Caco-2 (cell line): ENCODE measurements at regions not wholly inside any gene's neighbourhood (a gene's known extent, or its start where the extent isn't known, plus 50 kb on each side); places are given as distances from the start of the nearest gene placed in this dataset.

Experiments
- BruUV-seq: library from RNA; stranded (reverse); fragments of 400-500 nt; replicated peaks from 2 replicates; lab custom pipeline; 2021; lab: Mats Ljungman, UMichigan
- CTCF ChIA-PET: fragments of 300-600 bp; sonication (Branson Sonifier 250); formaldehyde crosslinking; loops from one replicate; lab custom pipeline; 2022; ENCODE audit warnings: antibody characterized with exemption; lab: Charles Lee
- POLR2A ChIA-PET: fragments of 300-600 bp; sonication (Branson Sonifier 250); formaldehyde crosslinking; loops from one replicate; lab custom pipeline; 2022; ENCODE audit warnings: antibody characterized with exemption; lab: Charles Lee
- DNase-seq, 2 experiments: peaks; one replicate each; pipeline versions ENCODE4 v3.0.0 to v3.0.0-alpha.2; 2020 to 2022
- H3K27me3 ChIP-seq: replicated peaks from 2 replicates; pipeline ENCODE4 v1.6.0; 2011; ENCODE audit warnings: low read length; ENCODE audit not compliant: control insufficient read depth, insufficient read depth
- H3K36me3 ChIP-seq: 2 replicates; pipeline ENCODE4 v1.5.1; 2011; ENCODE audit warnings: low read length; ENCODE audit not compliant: control insufficient read depth, insufficient read depth
- H3K4me1 ChIP-seq: fragments of 250-450 bp; sonication (Bioruptor Pico); 2 replicates; pipeline ENCODE4 v1.5.1; 2020; ENCODE audit warnings: mild to moderate bottlenecking
- H3K4me3 ChIP-seq: 2 replicates; pipeline ENCODE4 v1.5.1; 2011; ENCODE audit warnings: low read depth, mild to moderate bottlenecking, control low read depth, low read length
- H3K9me3 ChIP-seq: fragments of 250-450 bp; sonication (Bioruptor Pico); 2 replicates; pipeline ENCODE4 v1.5.1; 2020; ENCODE audit warnings: mild to moderate bottlenecking, moderate library complexity
- H3K27ac Mint-ChIP-seq: one replicate; pipeline ENCODE4 v1.8.0; 2022; ENCODE audit warnings: mixed read lengths; ENCODE audit not compliant: unreplicated experiment
- H3K27me3 Mint-ChIP-seq: one replicate; pipeline ENCODE4 v1.8.0; 2022; ENCODE audit warnings: mixed read lengths; ENCODE audit not compliant: insufficient read depth, unreplicated experiment
- H3K36me3 Mint-ChIP-seq: one replicate; pipeline ENCODE4 v1.8.0; 2022; ENCODE audit warnings: mild to moderate bottlenecking, mixed read lengths; ENCODE audit not compliant: insufficient read depth, unreplicated experiment
- H3K4me1 Mint-ChIP-seq: one replicate; pipeline ENCODE4 v1.8.0; 2022; ENCODE audit warnings: low read depth, mixed read lengths; ENCODE audit not compliant: unreplicated experiment
- H3K4me3 Mint-ChIP-seq: one replicate; pipeline ENCODE4 v1.8.0; 2022; ENCODE audit warnings: mild to moderate bottlenecking, moderate library complexity, mixed read lengths; ENCODE audit not compliant: unreplicated experiment
- H3K9me3 Mint-ChIP-seq: one replicate; pipeline ENCODE4 v1.8.0; 2022; ENCODE audit warnings: mixed read lengths; ENCODE audit not compliant: unreplicated experiment
- CTCF ChIP-seq, 2 experiments: fragments of 200-600 bp in 1 of 2; IDR thresholded peaks; 1 replicate in 1 of 2; 2 replicates in 1 of 2; pipeline versions ENCODE4 v1.5.1 to v1.8.0; 2011 to 2022; ENCODE audit warnings: antibody characterized with exemption in 1 of 2, control low read depth in 1 of 2, inconsistent platforms in 1 of 2, low read depth in 1 of 2, low read length in 1 of 2, mild to moderate bottlenecking in 1 of 2, moderate library complexity in 1 of 2; ENCODE audit not compliant: insufficient read depth in 1 of 2, severe bottlenecking in 1 of 2, unreplicated experiment in 1 of 2
- intact Hi-C: fragments of 100-400 bp; cut with micrococcal nuclease; formaldehyde crosslinking; loops from one replicate; pipeline ENCODE4 v1.10.0; 2022; ENCODE audit not compliant: unreplicated experiment

DNA sequence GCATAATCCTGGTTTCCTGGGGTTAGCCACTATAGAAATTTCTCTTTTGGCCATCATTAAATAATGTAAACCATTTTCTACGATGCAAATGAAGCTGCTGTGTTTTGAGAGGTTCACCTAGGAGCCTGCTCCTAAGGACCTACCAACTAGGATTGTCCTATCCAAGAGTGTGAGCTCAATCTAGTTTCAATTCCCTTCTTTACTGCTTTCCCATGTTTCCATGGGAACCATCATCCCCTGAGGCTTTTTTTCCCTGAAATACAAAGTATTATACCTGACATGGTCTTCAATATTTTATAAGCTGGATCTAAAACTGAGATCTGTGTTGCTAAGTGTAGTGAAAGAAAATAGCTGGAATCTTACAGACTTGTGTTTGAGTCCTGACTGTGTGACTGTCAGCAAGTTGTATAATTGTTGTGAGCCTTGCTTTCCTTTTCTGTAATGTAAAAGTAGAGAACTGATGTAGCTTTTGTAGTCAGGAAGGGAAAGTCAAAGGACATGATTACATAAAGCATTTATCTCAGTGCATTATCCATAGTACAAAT, 453.2 kb downstream of the PRR16 start:
- H3K9me3 ChIP-seq: no peaks in the 10 kb centered on the region
- no peaks in the 10 kb centered on the region for H3K36me3 ChIP-seq
- no peak overlapping the region for H3K4me3 Mint-ChIP-seq
- no peaks in the 10 kb centered on the region for H3K4me1 ChIP-seq
- H3K36me3 Mint-ChIP-seq: no peaks in the 10 kb centered on the region
- CTCF ChIA-PET: no interaction called here
- H3K27me3 Mint-ChIP-seq: peaks cover 2% of the 10 kb centered on the region
- no TSS peak for BruUV-seq
- H3K9me3 Mint-ChIP-seq: no peaks in the 10 kb centered on the region
- H3K27ac Mint-ChIP-seq: no peak overlapping the region
- intact Hi-C loops: no loop called here
- DNase-seq: no peak
- no peaks in the 10 kb centered on the region for H3K4me1 Mint-ChIP-seq
- TF ChIP-seq CTCF (IDR thresholded peaks at IDR 0.05; ENCODE audit: insufficient read depth in 1 of 2, low read depth in 1 of 2, low read length in 1 of 2, severe bottlenecking in 1 of 2, unreplicated experiment in 1 of 2): no peak
- H3K27me3 ChIP-seq: no peaks in the 10 kb centered on the region
- no peak overlapping the region for H3K4me3 ChIP-seq
- POLR2A ChIA-PET: no interaction called here

DNA sequence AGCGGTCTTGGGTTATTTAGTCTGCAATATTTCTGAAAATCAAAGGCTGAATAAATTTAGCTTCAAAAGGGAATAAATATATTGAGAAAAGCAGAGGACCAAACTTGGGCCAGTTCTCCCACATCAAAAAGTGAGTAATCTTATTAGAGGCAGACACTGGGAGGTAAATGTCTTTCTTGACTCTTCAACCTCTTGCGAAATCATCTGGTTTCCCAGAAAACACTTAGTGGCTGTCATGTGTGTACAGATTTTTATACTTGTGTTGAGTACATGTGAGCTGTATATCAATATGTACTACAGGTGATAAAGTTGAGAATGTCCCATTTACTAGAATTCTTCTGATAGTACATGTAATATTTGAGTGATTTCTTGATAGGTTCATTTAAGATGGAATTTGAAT, 454.9 kb downstream of the PRR16 start:
- Mint-ChIP-seq H3K36me3 (no peaks in the 10 kb centered on the region), H3K4me1 (no peaks in the 10 kb centered on the region), H3K9me3 (no peaks in the 10 kb centered on the region), H3K27me3 (no peaks in the 10 kb centered on the region), H3K27ac (no peak overlapping the region), H3K4me3 (no peak overlapping the region)
- no peak for DNase-seq
- intact Hi-C loops: no loop called here
- BruUV-seq: no TSS peak
- TF ChIP-seq CTCF (IDR thresholded peaks at IDR 0.05; ENCODE audit: insufficient read depth in 1 of 2, low read depth in 1 of 2, low read length in 1 of 2, severe bottlenecking in 1 of 2, unreplicated experiment in 1 of 2): no peak
- Histone ChIP-seq H3K9me3 (no peaks in the 10 kb centered on the region), H3K4me3 (no peak overlapping the region), H3K36me3 (no peaks in the 10 kb centered on the region), H3K4me1 (no peaks in the 10 kb centered on the region), H3K27me3 (no peaks in the 10 kb centered on the region)
- ChIA-PET CTCF (no interaction called here), POLR2A (no interaction called here)

DNA sequence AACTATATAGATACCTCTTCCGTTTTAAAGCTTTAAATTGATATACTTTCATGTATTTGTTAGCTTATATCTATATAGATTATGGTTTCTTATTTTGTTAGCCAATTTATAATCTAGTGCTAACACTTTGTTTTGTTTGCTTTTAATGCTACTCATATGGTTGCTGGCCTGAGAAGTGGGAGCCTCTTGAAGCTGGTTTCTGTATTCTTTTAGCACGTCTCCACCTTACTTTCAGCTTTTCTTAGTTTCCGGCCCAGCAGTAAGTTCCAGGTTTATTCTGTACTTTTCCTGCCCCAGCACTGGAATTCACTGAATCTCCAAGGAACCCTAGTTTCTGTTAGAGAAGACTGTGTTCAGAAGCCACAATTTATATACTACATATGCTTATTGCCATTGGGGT, 458.9 kb downstream of the PRR16 start:
- no peaks in the 10 kb centered on the region for H3K4me1 Mint-ChIP-seq
- DNase-seq: no peak
- H3K4me3 Mint-ChIP-seq: no peak overlapping the region
- Histone ChIP-seq H3K4me1 (no peaks in the 10 kb centered on the region), H3K27me3 (no peaks in the 10 kb centered on the region), H3K9me3 (no peaks in the 10 kb centered on the region), H3K4me3 (no peak overlapping the region), H3K36me3 (no peaks in the 10 kb centered on the region)
- no TSS peak for BruUV-seq
- peaks cover 5% of the 10 kb centered on the region for H3K27me3 Mint-ChIP-seq
- ChIA-PET POLR2A (no interaction called here), CTCF (no interaction called here)
- TF ChIP-seq CTCF (IDR thresholded peaks at IDR 0.05; ENCODE audit: insufficient read depth in 1 of 2, low read depth in 1 of 2, low read length in 1 of 2, severe bottlenecking in 1 of 2, unreplicated experiment in 1 of 2): no peak
- no peaks in the 10 kb centered on the region for H3K9me3 Mint-ChIP-seq
- no peak overlapping the region for H3K27ac Mint-ChIP-seq
- no peaks in the 10 kb centered on the region for H3K36me3 Mint-ChIP-seq
- intact Hi-C loops: no loop called here
